Inferior parietal cortex (tissue), 1 donor: ENCODE measurements at regions not wholly inside any gene's neighbourhood (a gene's known extent, or its start where the extent isn't known, plus 50 kb on each side); places are given as distances from the start of the nearest gene placed in this dataset.
A peak's percentile ranks its signal among the peaks of the same experiment; 100 is the strongest.

Source experiments
- DNase-seq: peaks from one replicate; pipeline ENCODE4 v3.0.0-alpha.2; 2016; ENCODE audit errors: extremely low spot score

DNA sequence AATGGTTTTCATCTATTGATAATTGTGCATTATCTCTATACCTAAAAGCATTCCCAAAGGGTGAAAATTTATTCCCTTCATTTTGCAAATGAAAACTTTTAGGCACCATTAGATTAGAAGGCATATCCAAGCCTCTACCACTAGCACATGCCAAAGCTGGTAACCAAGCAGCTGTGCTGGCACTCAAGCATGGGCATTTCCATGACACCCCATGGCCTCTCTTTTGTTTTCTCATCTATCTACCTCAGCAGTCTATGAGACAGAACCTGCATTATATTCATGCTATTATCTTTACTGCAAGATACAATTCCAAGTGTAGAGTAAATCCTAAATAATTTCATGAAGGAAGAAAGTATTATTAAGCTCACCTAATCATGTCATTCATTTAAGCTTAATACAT lies 334.3 kb upstream of the LRRC7 start:
- no peak for DNase-seq

DNA sequence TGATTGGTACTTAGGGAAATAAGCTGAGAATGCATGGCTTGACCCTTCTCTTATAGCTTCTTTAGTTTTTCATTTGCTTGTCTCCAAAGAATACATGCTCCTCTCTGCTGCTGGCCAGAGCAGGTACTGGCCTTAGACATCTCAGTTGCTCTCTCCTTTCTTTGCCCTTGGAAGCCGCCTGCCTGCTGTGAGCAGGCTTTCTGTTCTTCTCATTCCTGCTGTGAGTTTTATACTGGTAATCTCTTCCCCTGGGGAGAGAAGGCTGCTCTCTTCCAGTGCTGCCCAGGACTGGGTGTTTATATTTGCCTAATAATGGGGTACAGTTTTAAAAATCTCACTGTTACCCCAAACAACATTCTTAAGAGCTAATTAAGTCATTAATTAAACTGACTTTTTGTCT lies 323.5 kb upstream of the LRRC7 start:
- no peak for DNase-seq

- DNase-seq, result peak; percentile 62
Observed at GRCh38 chr1:69246109-69246508, 321.6 kb upstream of the LRRC7 start.

DNA sequence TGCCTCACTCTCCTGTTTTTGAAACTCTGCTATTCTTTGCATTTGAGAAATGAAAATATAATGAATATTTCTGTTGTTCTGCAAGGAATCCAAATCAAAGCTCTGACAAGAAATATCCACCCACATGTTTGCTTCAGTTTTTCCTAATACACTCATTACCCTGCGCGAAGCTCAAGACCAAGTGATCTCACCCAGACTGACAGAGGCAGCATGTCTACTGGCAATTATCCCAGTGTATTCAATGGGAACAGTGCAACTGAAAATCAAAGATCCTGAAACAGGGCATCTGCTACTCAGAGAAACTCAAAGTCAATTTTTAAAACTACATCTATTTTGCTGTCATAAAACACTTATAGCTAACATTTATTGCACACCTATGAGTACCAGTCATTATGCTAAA lies 321.0 kb upstream of the LRRC7 start:
- DNase-seq, result no peak

DNA sequence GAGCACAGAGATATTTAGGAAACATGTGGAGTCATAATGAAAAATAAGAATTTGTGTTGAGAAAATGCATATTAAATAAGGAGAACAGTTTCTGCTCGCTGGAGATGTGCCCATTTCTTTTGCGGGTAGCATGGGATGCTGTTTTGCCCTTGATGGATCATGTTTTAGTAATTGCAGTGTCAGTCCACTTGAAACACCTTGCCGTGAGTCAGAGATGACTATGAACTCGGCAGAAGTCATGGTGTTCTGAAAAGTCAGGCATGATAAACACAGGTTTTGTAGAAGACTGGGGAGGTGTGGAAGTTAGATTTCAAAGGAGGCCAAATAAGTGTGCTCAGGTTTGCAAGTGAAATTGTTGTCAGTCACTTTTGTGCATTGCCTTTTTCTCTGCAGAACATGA lies 315.0 kb upstream of the LRRC7 start:
- no peak for DNase-seq

DNA sequence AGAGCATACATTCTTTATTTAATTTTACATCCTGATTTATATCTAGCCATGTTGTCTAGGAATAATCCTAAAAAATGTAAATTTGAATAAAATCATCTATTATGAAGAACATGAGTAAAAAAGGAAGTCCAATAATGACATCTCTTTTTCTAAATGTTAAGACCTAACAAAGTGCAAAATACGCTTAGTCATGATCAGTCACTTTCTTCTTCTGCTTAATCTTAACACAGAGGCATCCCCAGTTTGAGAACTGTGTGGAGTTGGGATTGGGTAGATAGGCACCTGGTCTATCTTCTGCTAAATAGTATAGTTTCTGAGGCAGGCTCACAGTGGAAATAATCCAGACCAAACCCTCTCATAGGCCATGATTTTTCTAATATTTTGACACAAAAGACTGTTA lies 311.7 kb upstream of the LRRC7 start:
- no peak for DNase-seq

- DNase-seq, result no peak
Observed at GRCh38 chr1:69258842-69259241, 308.9 kb upstream of the LRRC7 start.

GRCh38 chr1:69263921-69264391 lies 303.8 kb upstream of the LRRC7 start:
- no peak for DNase-seq

- DNase-seq, result no peak
Observed at GRCh38 chr1:69269491-69269890, 298.2 kb upstream of the LRRC7 start.

- no peak for DNase-seq
Observed at GRCh38 chr1:69271587-69272125, 296.1 kb upstream of the LRRC7 start.

- DNase-seq, result no peak
Observed at GRCh38 chr1:69272684-69273083, 295.0 kb upstream of the LRRC7 start.

DNA sequence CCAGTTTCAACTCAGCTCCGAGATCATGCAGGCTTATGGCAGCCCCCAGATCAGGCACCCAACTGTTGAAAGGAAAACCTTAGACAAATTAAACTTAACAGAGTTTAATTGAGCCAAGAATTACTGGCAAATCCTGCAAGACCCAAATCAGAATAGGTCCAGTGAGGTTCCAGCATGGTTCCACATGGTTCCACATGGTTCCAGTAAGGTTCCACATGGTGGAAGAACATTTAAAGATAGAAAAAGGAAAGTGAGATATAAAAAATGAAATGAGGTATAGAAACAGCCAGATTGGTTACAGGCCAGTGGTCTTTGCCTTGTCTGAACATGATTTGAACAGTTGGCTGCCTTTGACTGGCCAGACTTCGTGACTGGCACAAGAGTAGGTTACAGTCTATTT lies 288.8 kb upstream of the LRRC7 start:
- DNase-seq, result no peak

DNA sequence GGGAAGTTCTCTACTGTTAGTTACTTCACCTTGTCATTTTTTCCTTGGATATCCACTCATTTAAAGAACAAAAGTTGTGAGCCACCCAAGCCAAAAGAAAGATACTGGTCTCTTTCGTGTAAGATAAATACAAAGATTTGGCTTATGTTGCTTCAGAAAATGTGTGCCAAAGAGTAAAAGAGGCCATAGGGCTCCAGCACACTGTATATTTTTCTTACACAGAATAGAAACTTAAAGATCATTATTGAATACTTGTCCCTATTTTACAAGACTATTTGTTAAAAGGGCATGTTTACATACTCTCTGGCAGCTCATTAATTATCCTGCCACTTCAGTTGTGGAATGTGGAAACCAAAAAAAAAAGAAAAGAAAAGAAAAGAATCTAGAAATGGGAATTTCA lies 284.2 kb upstream of the LRRC7 start:
- no peak for DNase-seq

- no peak for DNase-seq
Observed at GRCh38 chr1:69284508-69284907, 283.2 kb upstream of the LRRC7 start.

GRCh38 chr1:69288416-69288815 lies 279.3 kb upstream of the LRRC7 start:
- DNase-seq, result no peak

GRCh38 chr1:69290291-69290690 lies 277.4 kb upstream of the LRRC7 start:
- no peak for DNase-seq

- no peak for DNase-seq
Observed at GRCh38 chr1:69291541-69291940, 276.2 kb upstream of the LRRC7 start.

DNA sequence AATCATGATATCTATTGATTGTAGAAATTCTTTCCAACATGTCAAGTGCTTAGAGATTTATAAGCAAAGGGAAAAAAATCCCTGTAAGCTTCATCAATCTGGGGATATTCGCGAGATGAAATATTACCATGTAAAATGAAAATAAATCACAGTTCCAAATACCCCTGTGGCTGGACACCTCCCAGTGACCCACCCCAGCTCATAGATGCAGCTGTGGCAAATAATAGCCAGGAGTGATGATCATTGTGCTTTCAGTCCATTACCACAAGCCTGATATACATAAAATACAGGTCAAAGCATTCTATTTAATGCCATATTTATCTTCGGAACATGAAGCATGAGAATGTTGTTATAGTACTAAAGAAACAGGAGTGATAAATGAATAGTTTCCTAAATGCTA lies 274.9 kb upstream of the LRRC7 start:
- no peak for DNase-seq

GRCh38 chr1:69294171-69294570 lies 273.6 kb upstream of the LRRC7 start:
- DNase-seq, result no peak

DNA sequence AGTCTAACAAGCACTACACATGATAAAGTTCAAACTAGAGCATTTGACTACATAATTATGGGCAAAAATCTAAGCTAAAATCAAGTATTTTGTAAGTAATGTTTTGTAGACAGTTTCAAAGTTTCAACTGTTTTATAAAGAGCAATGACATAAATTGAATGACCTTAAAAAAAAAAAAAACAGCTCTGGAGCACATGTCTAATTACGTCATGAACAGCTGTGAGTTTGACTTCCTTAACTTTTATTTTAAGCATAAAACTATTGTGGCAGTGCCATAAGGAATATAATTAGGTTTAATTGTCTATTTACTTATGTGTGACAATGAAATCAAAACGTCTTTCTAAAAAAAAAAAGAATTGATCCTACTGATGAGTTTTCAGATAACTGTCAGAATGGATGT lies 272.5 kb upstream of the LRRC7 start:
- no peak for DNase-seq

- DNase-seq, result no peak
Observed at GRCh38 chr1:69305621-69306020, 262.1 kb upstream of the LRRC7 start.

- DNase-seq, result no peak
Observed at GRCh38 chr1:69312055-69312732, 255.5 kb upstream of the LRRC7 start.

DNA sequence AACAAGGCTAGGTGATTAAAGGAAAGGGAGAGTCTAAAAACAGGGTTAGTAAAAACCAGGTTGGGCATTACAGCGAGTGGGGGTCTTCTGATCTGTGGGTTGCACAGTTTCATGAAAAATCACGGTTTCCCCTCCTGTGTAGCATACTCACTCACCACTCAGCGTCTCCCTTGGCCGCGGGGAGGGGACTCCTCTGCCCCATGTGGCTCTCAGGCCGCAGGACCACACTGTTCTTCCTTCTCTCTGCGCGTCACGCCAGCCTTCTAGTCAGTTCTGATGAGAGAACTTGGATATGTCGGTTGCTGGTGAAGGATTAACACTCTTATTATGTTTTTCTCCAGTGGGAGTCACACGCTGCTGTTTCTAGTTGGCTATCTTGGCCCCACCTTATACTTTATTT lies 254.6 kb upstream of the LRRC7 start:
- no peak for DNase-seq

DNA sequence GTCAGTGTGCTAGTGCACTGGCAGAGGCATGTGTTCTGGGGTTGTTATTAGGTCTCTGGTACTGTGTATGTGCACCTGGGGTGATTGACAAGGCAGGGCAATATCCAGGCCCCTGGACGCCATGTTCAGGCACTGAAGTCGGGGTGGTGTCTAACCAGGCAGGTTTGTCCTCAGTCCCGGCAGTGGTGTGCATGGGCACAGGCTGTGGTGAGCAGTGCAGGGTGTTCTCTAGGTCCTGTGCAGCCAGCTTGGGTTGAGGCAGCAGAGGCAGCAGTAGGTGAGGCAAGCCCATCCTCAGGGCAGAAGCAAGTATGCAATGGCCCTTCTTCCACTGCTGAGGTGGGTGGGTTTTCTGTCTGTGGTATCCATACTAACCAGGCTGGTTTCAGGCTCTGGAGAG lies 252.3 kb upstream of the LRRC7 start:
- DNase-seq, result no peak
